ENCODE measurements at regions not wholly inside any gene's neighbourhood (a gene's known extent, or its start where the extent isn't known, plus 50 kb on each side); places are given as distances from the start of the nearest gene placed in this dataset.
A peak's percentile ranks its signal among the peaks of the same experiment; 100 is the strongest.
"Not testable (repeated sequence)": the region's sequence is repeated elsewhere in the genome, so short reads cannot be mapped to it uniquely, and the experiment has no call there.

- not testable (repeated sequence) for H3K36me3 Mint-ChIP-seq (ENCODE audit: low read depth); H3K4me3 Mint-ChIP-seq
Measured at GRCh38 chr16:70014915-70015314, 63.8 kb downstream of the CLEC18A start.

GRCh38 chr16:70016751-70017150 is 65.6 kb downstream of the CLEC18A start:
- H3K4me3 Mint-ChIP-seq; intact Hi-C loops (cut with micrococcal nuclease); H3K4me1 Mint-ChIP-seq (ENCODE audit: low read depth); H3K9me3 Mint-ChIP-seq; DNase-seq; H3K27me3 Mint-ChIP-seq (ENCODE audit: low read depth); H3K27ac Mint-ChIP-seq: not testable (repeated sequence)
- CTCF ChIA-PET = interaction anchor here (0.6 kb wide), 1 partner anchor 1896 kb away, joined by 3 read pairs; no protein-coding TSS in a partner anchor
- peaks cover 12% of the 10 kb centered on the region for H3K36me3 Mint-ChIP-seq (ENCODE audit: low read depth)

More at GRCh38 chr16:70014915-70015314, 63.8 kb downstream of the CLEC18A start:
- DNase-seq; H3K4me1 Mint-ChIP-seq (ENCODE audit: low read depth); H3K27me3 Mint-ChIP-seq (ENCODE audit: low read depth); intact Hi-C loops (cut with micrococcal nuclease); H3K27ac Mint-ChIP-seq; CTCF ChIA-PET; H3K9me3 Mint-ChIP-seq: not testable (repeated sequence)

DNA sequence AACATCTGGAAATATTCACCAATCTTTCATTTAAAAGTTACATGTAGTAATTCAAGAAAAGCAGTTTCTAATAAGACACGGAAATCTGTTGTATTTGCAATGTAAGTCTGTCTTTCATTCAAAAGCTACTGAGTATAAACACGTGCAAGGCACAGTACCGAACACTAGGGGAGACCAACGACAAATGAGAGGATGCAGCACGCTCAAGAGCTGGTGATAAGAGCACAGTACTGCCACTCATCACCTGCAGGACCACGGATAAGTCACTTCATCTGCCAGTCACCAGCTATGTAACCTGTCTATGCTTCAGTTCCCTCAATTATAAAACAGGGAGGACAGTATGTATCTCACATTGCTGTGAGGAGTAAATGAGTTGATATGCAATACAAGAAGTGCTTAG is 67.1 kb downstream of the CLEC18A start:
- peaks cover 12% of the 10 kb centered on the region for H3K36me3 Mint-ChIP-seq (ENCODE audit: low read depth)
- H3K4me1 Mint-ChIP-seq (ENCODE audit: low read depth) = no peaks in the 10 kb centered on the region
- intact Hi-C loops (cut with micrococcal nuclease) = no loop called here
- H3K27ac Mint-ChIP-seq = no peak overlapping the region
- CTCF ChIA-PET = no interaction called here
- no peak overlapping the region for H3K4me3 Mint-ChIP-seq
- peak; percentile 54 for DNase-seq
- H3K9me3 Mint-ChIP-seq = no peaks in the 10 kb centered on the region
- H3K27me3 Mint-ChIP-seq (ENCODE audit: low read depth) = no peaks in the 10 kb centered on the region

DNA sequence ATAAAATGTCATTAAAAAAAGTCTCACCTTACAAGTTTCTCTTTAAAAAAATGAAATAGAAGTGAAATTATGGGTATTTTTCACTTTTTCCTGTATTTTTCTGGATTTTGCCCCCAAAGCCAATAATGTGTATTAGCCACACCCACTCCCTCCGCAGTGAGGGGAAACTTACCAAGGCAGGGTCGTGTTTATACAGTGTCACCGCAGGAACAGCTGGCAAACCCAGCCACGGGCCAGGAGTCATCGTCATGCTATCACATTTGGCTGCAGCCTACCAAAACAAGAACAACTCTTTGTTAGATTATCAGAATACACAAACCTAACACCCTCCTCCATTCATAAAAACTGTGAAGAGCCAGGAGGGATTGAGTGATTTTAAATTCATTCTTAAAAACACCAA is 72.1 kb downstream of the CLEC18A start:
- intact Hi-C loops (cut with micrococcal nuclease) = loop anchor here (10.0 kb wide), 1 partner anchor 92 kb away; the partner anchor contains the start of gene PDPR
- Mint-ChIP-seq H3K36me3 (ENCODE audit: low read depth) (peaks cover 15% of the 10 kb centered on the region), H3K4me1 (ENCODE audit: low read depth) (peaks cover 16% of the 10 kb centered on the region)
- H3K27me3 Mint-ChIP-seq (ENCODE audit: low read depth); DNase-seq; CTCF ChIA-PET; H3K9me3 Mint-ChIP-seq; H3K4me3 Mint-ChIP-seq; H3K27ac Mint-ChIP-seq: not testable (repeated sequence)

DNA sequence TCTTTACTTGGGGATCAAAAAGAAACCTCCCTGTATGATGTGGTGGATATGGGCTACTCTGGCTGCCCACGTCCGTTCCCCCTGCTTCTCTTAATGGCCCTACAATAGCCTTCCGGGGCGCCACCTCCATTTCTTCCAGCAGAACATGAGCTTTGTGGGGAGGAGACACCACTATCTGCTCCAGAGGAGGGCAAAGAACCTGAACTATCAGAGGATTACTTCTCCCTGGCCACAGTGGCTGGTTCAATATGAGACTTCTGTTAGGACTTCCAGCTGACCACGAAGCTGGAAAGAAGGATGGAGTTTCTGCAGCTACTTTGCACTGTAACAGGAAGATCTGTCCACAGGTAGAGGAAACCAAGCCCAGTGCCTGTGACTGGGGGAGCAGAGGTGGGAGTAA is 72.8 kb downstream of the CLEC18A start:
- CTCF ChIA-PET, DNase-seq, H3K27ac Mint-ChIP-seq: not testable (repeated sequence)

GRCh38 chr16:70026165-70026854 is 75.2 kb downstream of the CLEC18A start:
- Mint-ChIP-seq H3K36me3 (ENCODE audit: low read depth) (peaks cover 13% of the 10 kb centered on the region), H3K27ac (peak overlapping the region; percentile 89), H3K4me1 (ENCODE audit: low read depth) (peaks cover 17% of the 10 kb centered on the region), H3K4me3 (peak overlapping the region; percentile 12)
- H3K9me3 Mint-ChIP-seq; CTCF ChIA-PET; H3K27me3 Mint-ChIP-seq (ENCODE audit: low read depth): not testable (repeated sequence)
- intact Hi-C loops (cut with micrococcal nuclease) = loop anchor here (10.0 kb wide), 1 partner anchor 88 kb away; the partner anchor contains the start of gene PDPR
- DNase-seq = peak; percentile 72

More for the DNA sequence above, 72.8 kb downstream of the CLEC18A start:
- not testable (repeated sequence) for H3K9me3 Mint-ChIP-seq; H3K4me3 Mint-ChIP-seq; H3K27me3 Mint-ChIP-seq (ENCODE audit: low read depth)
- intact Hi-C loops (cut with micrococcal nuclease) = loop anchor here (10.0 kb wide), 1 partner anchor 91 kb away; the partner anchor contains the start of gene PDPR
- Mint-ChIP-seq H3K4me1 (ENCODE audit: low read depth) (peaks cover 17% of the 10 kb centered on the region), H3K36me3 (ENCODE audit: low read depth) (peaks cover 15% of the 10 kb centered on the region)

DNA sequence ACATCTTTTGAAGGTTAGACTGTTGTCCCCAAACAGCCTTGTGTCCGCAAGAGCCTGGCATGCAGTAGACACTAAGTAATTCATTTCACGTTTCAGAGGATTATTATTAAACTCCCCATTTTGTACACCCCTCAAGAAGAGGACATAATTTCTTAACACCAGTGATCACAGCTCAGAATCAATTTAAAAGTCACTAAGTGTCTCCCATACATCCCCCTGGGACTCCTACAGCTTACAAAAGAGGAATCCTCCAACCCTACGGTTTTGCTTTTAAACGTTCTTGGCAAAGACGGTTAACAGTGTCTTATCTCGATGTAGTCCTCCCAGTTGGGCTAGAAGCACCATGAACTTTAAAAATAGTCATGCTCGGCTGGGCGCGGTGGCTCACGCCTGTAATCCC is 81.2 kb upstream of the PDPR start:
- intact Hi-C loops (cut with micrococcal nuclease); H3K27me3 Mint-ChIP-seq (ENCODE audit: low read depth); CTCF ChIA-PET; H3K9me3 Mint-ChIP-seq; H3K4me1 Mint-ChIP-seq (ENCODE audit: low read depth); DNase-seq; H3K27ac Mint-ChIP-seq; H3K4me3 Mint-ChIP-seq: not testable (repeated sequence)
- peaks cover 11% of the 10 kb centered on the region for H3K36me3 Mint-ChIP-seq (ENCODE audit: low read depth)

- H3K4me1 Mint-ChIP-seq (ENCODE audit: low read depth); intact Hi-C loops (cut with micrococcal nuclease); CTCF ChIA-PET; H3K27me3 Mint-ChIP-seq (ENCODE audit: low read depth); H3K4me3 Mint-ChIP-seq; H3K27ac Mint-ChIP-seq; H3K9me3 Mint-ChIP-seq; H3K36me3 Mint-ChIP-seq (ENCODE audit: low read depth); DNase-seq: not testable (repeated sequence)
Measured at GRCh38 chr16:70037913-70038312, 76.2 kb upstream of the PDPR start.

DNA sequence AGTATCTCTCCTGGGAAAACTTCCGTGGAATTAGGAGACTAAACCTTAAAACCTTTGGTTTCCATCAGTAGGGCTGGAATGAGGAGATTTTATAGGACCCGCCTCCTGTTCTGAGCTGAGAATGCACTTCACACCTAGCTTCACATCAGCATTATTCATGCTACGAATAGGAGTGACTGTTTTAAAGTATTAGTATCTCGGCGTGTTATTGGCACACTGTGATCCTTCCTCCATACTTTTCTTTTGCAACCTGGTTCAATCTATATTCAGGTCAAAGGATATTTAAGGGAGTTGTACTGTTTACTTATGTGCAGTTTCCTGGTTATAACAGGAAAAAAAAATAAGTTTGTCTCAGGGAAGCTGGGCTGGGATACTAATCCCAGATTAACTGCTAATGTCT is 73.6 kb upstream of the PDPR start:
- H3K36me3 Mint-ChIP-seq (ENCODE audit: low read depth); CTCF ChIA-PET; DNase-seq; H3K27ac Mint-ChIP-seq; H3K27me3 Mint-ChIP-seq (ENCODE audit: low read depth); H3K4me3 Mint-ChIP-seq; H3K4me1 Mint-ChIP-seq (ENCODE audit: low read depth); H3K9me3 Mint-ChIP-seq; intact Hi-C loops (cut with micrococcal nuclease): not testable (repeated sequence)

- intact Hi-C loops (cut with micrococcal nuclease); DNase-seq; H3K4me1 Mint-ChIP-seq (ENCODE audit: low read depth); H3K9me3 Mint-ChIP-seq; H3K27me3 Mint-ChIP-seq (ENCODE audit: low read depth); H3K4me3 Mint-ChIP-seq; H3K27ac Mint-ChIP-seq; H3K36me3 Mint-ChIP-seq (ENCODE audit: low read depth): not testable (repeated sequence)
- CTCF ChIA-PET = interaction anchor here (0.7 kb wide), 1 partner anchor 1968 kb away, joined by 3 read pairs; no protein-coding TSS in a partner anchor
Measured at GRCh38 chr16:70043538-70044067, 70.5 kb upstream of the PDPR start.

DNA sequence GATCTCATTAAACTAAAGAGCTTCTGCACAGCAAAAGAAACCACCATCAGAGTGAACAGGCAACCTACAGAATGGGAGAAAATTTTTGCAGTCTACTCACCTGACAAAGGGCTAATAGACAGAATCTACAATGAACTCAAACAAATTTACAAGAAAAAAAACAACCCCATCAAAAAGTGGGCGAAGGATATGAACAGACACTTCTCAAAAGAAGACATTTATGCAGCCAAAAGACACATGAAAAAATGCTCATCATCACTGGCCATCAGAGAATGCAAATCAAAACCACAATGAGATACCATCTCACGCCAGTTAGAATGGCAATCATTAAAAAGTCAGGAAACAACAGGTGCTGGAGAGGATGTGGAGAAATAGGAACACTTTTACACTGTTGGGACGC is 67.6 kb upstream of the PDPR start:
- H3K9me3 Mint-ChIP-seq; H3K4me1 Mint-ChIP-seq (ENCODE audit: low read depth); intact Hi-C loops (cut with micrococcal nuclease); DNase-seq; CTCF ChIA-PET; H3K4me3 Mint-ChIP-seq; H3K27me3 Mint-ChIP-seq (ENCODE audit: low read depth); H3K27ac Mint-ChIP-seq; H3K36me3 Mint-ChIP-seq (ENCODE audit: low read depth): not testable (repeated sequence)

- intact Hi-C loops (cut with micrococcal nuclease); H3K36me3 Mint-ChIP-seq (ENCODE audit: low read depth); H3K9me3 Mint-ChIP-seq; H3K4me3 Mint-ChIP-seq; H3K4me1 Mint-ChIP-seq (ENCODE audit: low read depth); DNase-seq; H3K27me3 Mint-ChIP-seq (ENCODE audit: low read depth); CTCF ChIA-PET; H3K27ac Mint-ChIP-seq: not testable (repeated sequence)
Measured at GRCh38 chr16:70048083-70048482, 66.0 kb upstream of the PDPR start.

GRCh38 chr16:70058056-70058455 is 56.1 kb upstream of the PDPR start:
- H3K4me3 Mint-ChIP-seq; H3K36me3 Mint-ChIP-seq (ENCODE audit: low read depth); H3K4me1 Mint-ChIP-seq (ENCODE audit: low read depth); H3K27me3 Mint-ChIP-seq (ENCODE audit: low read depth); CTCF ChIA-PET; H3K27ac Mint-ChIP-seq; DNase-seq; H3K9me3 Mint-ChIP-seq; intact Hi-C loops (cut with micrococcal nuclease): not testable (repeated sequence)

Measured in activated naive CD4-positive, alpha-beta T cell treated with anti-CD3 and anti-CD28 coated beads for 36 hours (primary cell).